Bronchial epithelial cell (primary cell): ENCODE measurements at regions not wholly inside any gene's neighbourhood (a gene's known extent, or its start where the extent isn't known, plus 50 kb on each side); places are given as distances from the start of the nearest gene placed in this dataset.

ENCODE experiments used
- DNase-seq: peaks from one replicate; pipeline ENCODE4 v3.0.0-alpha.2; 2010; ENCODE audit warnings: low read depth
- FAIRE-seq: peaks from 2 replicates; lab custom pipeline; 2011; peaks lifted over from hg19 to GRCh38; lab: Jason Lieb, UNC
- H3K27me3 ChIP-seq: 2 replicates; pipeline ENCODE4 v1.5.1; 2011; ENCODE audit warnings: low read length; ENCODE audit not compliant: control insufficient read depth, insufficient read depth
- H3K36me3 ChIP-seq: 2 replicates; pipeline ENCODE4 v1.5.1; 2011; ENCODE audit warnings: low read length; ENCODE audit not compliant: control insufficient read depth, insufficient read depth
- H3K4me3 ChIP-seq: 2 replicates; pipeline ENCODE4 v1.5.1; 2011; ENCODE audit warnings: mild to moderate bottlenecking, low read depth, low read length, control low read depth
- CTCF ChIP-seq: IDR thresholded peaks from 2 replicates; pipeline ENCODE4 v1.5.1; 2011; ENCODE audit warnings: mild to moderate bottlenecking, moderate library complexity, low read length, control low read depth, inconsistent platforms; ENCODE audit not compliant: insufficient read depth, severe bottlenecking

DNA sequence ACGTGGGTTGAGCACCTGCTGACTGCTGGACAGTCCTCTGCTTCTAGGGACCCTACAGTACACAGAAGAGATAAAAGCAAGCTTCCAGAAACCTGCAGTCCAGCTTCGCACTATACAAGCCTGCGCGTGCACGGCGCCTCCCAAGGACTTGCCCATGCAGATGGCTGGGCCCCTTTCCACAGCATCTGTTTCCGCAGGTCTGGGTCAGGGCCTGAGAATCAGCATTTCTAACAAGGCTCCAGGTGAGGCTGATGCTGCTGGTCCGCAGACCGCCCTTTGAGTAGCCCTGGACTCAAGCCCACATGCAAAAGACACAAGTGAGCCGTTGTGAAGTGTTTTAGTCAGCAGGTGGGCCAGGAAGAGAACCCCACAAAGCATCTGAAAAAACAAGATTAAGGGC, 133.1 kb downstream of the HSD17B3 start:
- Histone ChIP-seq H3K4me3 (no peak overlapping the region), H3K27me3 (peaks cover 2% of the 10 kb centered on the region), H3K36me3 (no peaks in the 10 kb centered on the region)
- TF ChIP-seq CTCF, result no peak
- DNase-seq, result no peak
- FAIRE-seq, result no peak

DNA sequence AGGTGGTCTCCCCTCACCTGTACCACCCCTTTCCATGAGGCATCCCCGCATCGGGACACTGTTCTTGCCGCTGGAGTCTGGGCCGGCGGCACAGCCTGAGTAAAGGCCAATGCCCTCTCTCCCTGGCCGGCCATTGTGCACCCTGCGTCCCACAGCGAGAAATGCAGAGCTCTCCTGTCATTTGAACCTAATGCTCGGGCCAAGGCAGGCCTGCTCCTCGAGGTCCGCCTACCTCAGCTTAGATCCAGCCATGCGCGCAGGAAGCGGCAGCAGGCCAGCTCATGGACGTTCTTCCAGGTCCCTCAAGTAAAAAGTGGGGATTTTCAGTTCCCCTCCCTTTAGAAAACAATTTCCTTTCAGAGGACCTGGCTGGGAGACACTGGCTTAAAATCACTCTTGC, 135.0 kb downstream of the HSD17B3 start:
- H3K36me3 ChIP-seq, result no peaks in the 10 kb centered on the region
- H3K4me3 ChIP-seq, result no peak overlapping the region
- no peak for DNase-seq
- no peaks in the 10 kb centered on the region for H3K27me3 ChIP-seq
- no peak for TF ChIP-seq CTCF
- FAIRE-seq, result no peak

- no peaks in the 10 kb centered on the region for H3K36me3 ChIP-seq
- no peak for DNase-seq
- no peak for TF ChIP-seq CTCF
- H3K27me3 ChIP-seq, result no peaks in the 10 kb centered on the region
- FAIRE-seq, result no peak
- H3K4me3 ChIP-seq, result no peak overlapping the region
Observed at GRCh38 chr9:96164268-96164683, 137.7 kb downstream of the HSD17B3 start.

- no peak for FAIRE-seq
- DNase-seq, result no peak
- TF ChIP-seq CTCF, result no peak
- no peak overlapping the region for H3K4me3 ChIP-seq
- no peaks in the 10 kb centered on the region for H3K27me3 ChIP-seq
- no peaks in the 10 kb centered on the region for H3K36me3 ChIP-seq
Observed at GRCh38 chr9:96163712-96164111, 138.3 kb downstream of the HSD17B3 start.

DNA sequence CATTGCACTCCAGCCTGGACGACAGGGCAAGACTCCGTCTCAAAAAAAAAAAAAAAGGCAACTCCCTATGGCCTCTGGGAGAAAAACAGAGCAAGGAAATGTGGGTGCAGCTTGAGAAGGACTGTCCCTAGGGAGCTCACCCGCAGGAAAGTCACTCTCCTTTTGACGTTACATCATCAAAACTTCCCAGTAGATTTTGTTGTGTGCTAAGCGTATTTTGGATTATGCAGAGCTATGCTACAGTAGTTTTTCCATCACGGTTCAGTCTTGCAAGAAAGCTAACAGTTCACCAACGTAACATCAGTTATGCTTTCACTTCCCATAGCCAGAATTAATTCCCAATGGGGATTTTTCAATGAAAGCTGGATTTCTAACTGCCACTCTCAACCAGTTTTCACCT, 138.8 kb downstream of the HSD17B3 start:
- DNase-seq (no peak), FAIRE-seq (no peak)
- Histone ChIP-seq H3K4me3 (no peak overlapping the region), H3K27me3 (no peaks in the 10 kb centered on the region), H3K36me3 (no peaks in the 10 kb centered on the region)
- no peak for TF ChIP-seq CTCF

DNA sequence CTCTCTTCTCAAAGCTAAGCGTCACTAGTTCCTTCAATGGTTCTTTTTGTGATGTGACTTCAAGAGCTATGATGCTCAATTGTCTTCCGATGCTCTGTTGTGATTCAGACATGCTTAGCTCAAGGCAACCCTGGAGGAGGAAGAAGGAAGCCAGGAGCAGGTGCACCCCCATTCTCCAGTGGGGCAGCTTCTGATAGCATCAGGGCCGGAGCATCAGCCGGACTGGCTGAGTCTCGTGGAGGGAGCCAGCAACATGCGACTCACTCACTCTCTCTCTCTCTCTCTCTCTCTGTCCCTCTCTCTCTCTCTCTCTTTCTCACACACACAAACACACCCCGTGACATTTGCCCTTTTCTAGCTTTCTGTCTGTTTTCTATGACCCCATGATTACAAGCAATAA, 140.2 kb downstream of the HSD17B3 start:
- Histone ChIP-seq H3K4me3 (no peak overlapping the region), H3K36me3 (no peaks in the 10 kb centered on the region), H3K27me3 (no peaks in the 10 kb centered on the region)
- DNase-seq (no peak), FAIRE-seq (no peak)
- no peak for TF ChIP-seq CTCF
